ENCODE measurements at regions not wholly inside any gene's neighbourhood (a gene's known extent, or its start where the extent isn't known, plus 50 kb on each side); places are given as distances from the start of the nearest gene placed in this dataset.

GRCh38 chr1:8213136-8213535 lies 104.8 kb upstream of the SLC45A1 start:
- TF ChIP-seq POLR2AphosphoS5 (IDR thresholded peaks at IDR 0.05), result no peak
- no peak for TF ChIP-seq CTCF (IDR thresholded peaks at IDR 0.05)
- no peak for TF ChIP-seq POLR2A (IDR thresholded peaks at IDR 0.05)
- no peak for TF ChIP-seq EP300 (IDR thresholded peaks at IDR 0.05)
- Histone ChIP-seq H3K36me3 (no peaks in the 10 kb centered on the region), H3K9me3 (no peaks in the 10 kb centered on the region), H3K27ac (peak overlapping the region in 1 of 4 donors; percentile 53), H3K4me3 (no peak overlapping the region), H3K4me1 (peaks cover 0 to 32% (median 21%) of the 10 kb centered on the region in 4 donors), H3K27me3 (no peaks in the 10 kb centered on the region)
- no peak for DNase-seq
- 93 to 97% methylated on average over 9 of the region's 9 CpGs for WGBS, 2 donors
- intact Hi-C loops (cut with DNase I), result no loop called here

GRCh38 chr1:8212580-8213031 lies 105.3 kb upstream of the SLC45A1 start:
- TF ChIP-seq CTCF (IDR thresholded peaks at IDR 0.05) (no peak), POLR2A (IDR thresholded peaks at IDR 0.05) (no peak), POLR2AphosphoS5 (IDR thresholded peaks at IDR 0.05) (no peak), EP300 (IDR thresholded peaks at IDR 0.05) (no peak)
- Histone ChIP-seq H3K4me1 (peaks cover 0 to 27% (median 17%) of the 10 kb centered on the region in 4 donors), H3K36me3 (no peaks in the 10 kb centered on the region), H3K4me3 (no peak overlapping the region), H3K27ac (peak overlapping the region in 1 of 4 donors; percentile 9), H3K9me3 (no peaks in the 10 kb centered on the region), H3K27me3 (no peaks in the 10 kb centered on the region)
- 86 to 94% methylated on average over 8 of the region's 8 CpGs for WGBS, 2 donors
- DNase-seq, result no peak
- intact Hi-C loops (cut with DNase I), result no loop called here

GRCh38 chr1:8211883-8212579 lies 105.9 kb upstream of the SLC45A1 start:
- peak; percentile 73 for DNase-seq
- H3K4me1 ChIP-seq, result peaks cover 0 to 21% (median 13%) of the 10 kb centered on the region in 4 donors
- no peak overlapping the region for H3K4me3 ChIP-seq
- H3K27ac ChIP-seq, result peak overlapping the region in 2 of 4 donors; percentile 36 to 61
- no peaks in the 10 kb centered on the region for H3K36me3 ChIP-seq
- intact Hi-C loops (cut with DNase I), result no loop called here
- peak in 2 of 4 donors; percentile 55 to 64 for TF ChIP-seq EP300 (IDR thresholded peaks at IDR 0.05)
- TF ChIP-seq POLR2AphosphoS5 (IDR thresholded peaks at IDR 0.05), result peak in 3 of 4 donors; percentile 16 to 63 (median 42)
- no peak for TF ChIP-seq POLR2A (IDR thresholded peaks at IDR 0.05)
- no peak for TF ChIP-seq CTCF (IDR thresholded peaks at IDR 0.05)
- H3K9me3 ChIP-seq, result no peaks in the 10 kb centered on the region
- H3K27me3 ChIP-seq, result no peaks in the 10 kb centered on the region
- 59 to 82% methylated on average over 27 of the region's 27 CpGs for WGBS, 2 donors

- peaks cover 0 to 14% (median 6%) of the 10 kb centered on the region in 4 donors for H3K4me1 ChIP-seq
- no peak overlapping the region for H3K4me3 ChIP-seq
- no peaks in the 10 kb centered on the region for H3K27me3 ChIP-seq
- no peak for DNase-seq
- TF ChIP-seq EP300 (IDR thresholded peaks at IDR 0.05), result no peak
- no peak for TF ChIP-seq CTCF (IDR thresholded peaks at IDR 0.05)
- TF ChIP-seq POLR2A (IDR thresholded peaks at IDR 0.05), result no peak
- no peak for TF ChIP-seq POLR2AphosphoS5 (IDR thresholded peaks at IDR 0.05)
- intact Hi-C loops (cut with DNase I), result no loop called here
- H3K27ac ChIP-seq, result peak overlapping the region in 2 of 4 donors; percentile 36 to 61
- WGBS, 2 donors, result 77 to 91% methylated on average over 17 of the region's 17 CpGs
- H3K9me3 ChIP-seq, result no peaks in the 10 kb centered on the region
- no peaks in the 10 kb centered on the region for H3K36me3 ChIP-seq
Measured at GRCh38 chr1:8211251-8211882, 106.5 kb upstream of the SLC45A1 start.

All from sigmoid colon (tissue), 6 donors.